ENCODE measurements at regions not wholly inside any gene's neighbourhood (a gene's known extent, or its start where the extent isn't known, plus 50 kb on each side); places are given as distances from the start of the nearest gene placed in this dataset.
A peak's percentile ranks its signal among the peaks of the same experiment; 100 is the strongest.

DNA sequence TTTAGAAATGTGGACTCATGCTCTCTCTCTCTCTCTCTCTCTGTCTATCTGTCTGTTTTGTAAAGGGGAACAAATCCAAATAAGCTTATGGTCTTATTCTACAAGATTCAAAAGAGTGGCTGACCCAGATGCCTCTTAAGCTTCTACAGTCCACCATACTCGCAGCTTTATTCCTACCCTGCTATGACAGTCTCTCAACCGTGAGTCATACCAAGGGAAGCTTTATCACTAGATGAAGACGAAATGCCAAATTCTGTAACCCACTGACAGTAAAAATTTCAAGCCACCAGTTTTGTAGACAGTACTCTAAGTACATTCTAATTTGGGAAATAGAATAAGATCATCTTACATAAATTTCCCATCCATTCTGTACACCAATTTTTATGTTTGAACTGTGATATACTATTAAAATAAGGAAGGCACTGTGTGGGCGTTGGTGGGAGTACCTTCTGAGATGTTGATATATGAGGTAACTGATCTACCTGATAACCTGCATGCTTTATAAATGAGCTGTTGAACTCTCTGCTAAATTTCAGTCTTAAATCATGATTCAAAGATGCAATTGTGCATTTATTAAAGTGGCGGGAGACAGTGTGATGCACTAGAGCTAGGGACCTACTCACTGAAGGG lies 153.2 kb downstream of the KLF6 start:
- Histone ChIP-seq H3K4me1 (ENCODE audit: control insufficient read depth, extremely low read depth, insufficient read depth, low read length) (no peaks in the 10 kb centered on the region), H3K9ac (ENCODE audit: insufficient read depth, low read length) (no peak overlapping the region), H4K20me1 (ENCODE audit: control insufficient read depth, extremely low read depth, insufficient read depth, low read length) (no peaks in the 10 kb centered on the region), H3K79me2 (ENCODE audit: control insufficient read depth, insufficient read depth, low read length) (no peaks in the 10 kb centered on the region), H3K27me3 (ENCODE audit: control insufficient read depth, insufficient read depth, low read length) (no peaks in the 10 kb centered on the region), H3K36me3 (ENCODE audit: control insufficient read depth, insufficient read depth, low read length) (no peaks in the 10 kb centered on the region), H3K4me3 (replicated peaks in 1 of 4; ENCODE audit: control extremely low read depth in 1 of 4, insufficient read depth in 1 of 4, low read depth in 3 of 4, low read length in 4 of 4) (no peak overlapping the region), H2AFZ (ENCODE audit: low read length) (no peak overlapping the region), H3K9me3 (ENCODE audit: control insufficient read depth, insufficient read depth, low read depth, low read length) (no peaks in the 10 kb centered on the region), H3K27ac (ENCODE audit: insufficient read depth, low read length) (no peak overlapping the region), H3K4me2 (ENCODE audit: extremely low read depth, insufficient read depth, low read length) (no peak overlapping the region)
- DNase-seq (ENCODE audit: low read depth in 2 of 2) = peak in 1 of 2 donors; percentile 51
- TF ChIP-seq EZH2 (IDR thresholded peaks at IDR 0.05; ENCODE audit: low read length, missing control alignments) = no peak
- TF ChIP-seq, protein P1, sequence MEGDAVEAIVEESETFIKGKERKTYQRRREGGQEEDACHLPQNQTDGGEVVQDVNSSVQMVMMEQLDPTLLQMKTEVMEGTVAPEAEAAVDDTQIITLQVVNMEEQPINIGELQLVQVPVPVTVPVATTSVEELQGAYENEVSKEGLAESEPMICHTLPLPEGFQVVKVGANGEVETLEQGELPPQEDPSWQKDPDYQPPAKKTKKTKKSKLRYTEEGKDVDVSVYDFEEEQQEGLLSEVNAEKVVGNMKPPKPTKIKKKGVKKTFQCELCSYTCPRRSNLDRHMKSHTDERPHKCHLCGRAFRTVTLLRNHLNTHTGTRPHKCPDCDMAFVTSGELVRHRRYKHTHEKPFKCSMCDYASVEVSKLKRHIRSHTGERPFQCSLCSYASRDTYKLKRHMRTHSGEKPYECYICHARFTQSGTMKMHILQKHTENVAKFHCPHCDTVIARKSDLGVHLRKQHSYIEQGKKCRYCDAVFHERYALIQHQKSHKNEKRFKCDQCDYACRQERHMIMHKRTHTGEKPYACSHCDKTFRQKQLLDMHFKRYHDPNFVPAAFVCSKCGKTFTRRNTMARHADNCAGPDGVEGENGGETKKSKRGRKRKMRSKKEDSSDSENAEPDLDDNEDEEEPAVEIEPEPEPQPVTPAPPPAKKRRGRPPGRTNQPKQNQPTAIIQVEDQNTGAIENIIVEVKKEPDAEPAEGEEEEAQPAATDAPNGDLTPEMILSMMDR (conservative IDR thresholded peaks at IDR 0.05 in 1 of 2, IDR thresholded peaks at IDR 0.05 in 1 of 2; ENCODE audit: low read depth in 1 of 2, low read length in 2 of 2) = no peak

- Histone ChIP-seq H3K9me3 (ENCODE audit: control insufficient read depth, insufficient read depth, low read depth, low read length) (no peaks in the 10 kb centered on the region), H3K36me3 (ENCODE audit: control insufficient read depth, insufficient read depth, low read length) (no peaks in the 10 kb centered on the region), H3K27me3 (ENCODE audit: control insufficient read depth, insufficient read depth, low read length) (no peaks in the 10 kb centered on the region), H3K79me2 (ENCODE audit: control insufficient read depth, insufficient read depth, low read length) (no peaks in the 10 kb centered on the region), H3K9ac (ENCODE audit: insufficient read depth, low read length) (no peak overlapping the region), H3K4me2 (ENCODE audit: extremely low read depth, insufficient read depth, low read length) (no peak overlapping the region), H2AFZ (ENCODE audit: low read length) (no peak overlapping the region), H3K4me3 (replicated peaks in 1 of 4; ENCODE audit: control extremely low read depth in 1 of 4, insufficient read depth in 1 of 4, low read depth in 3 of 4, low read length in 4 of 4) (no peak overlapping the region), H3K27ac (ENCODE audit: insufficient read depth, low read length) (no peak overlapping the region), H4K20me1 (ENCODE audit: control insufficient read depth, extremely low read depth, insufficient read depth, low read length) (no peaks in the 10 kb centered on the region), H3K4me1 (ENCODE audit: control insufficient read depth, extremely low read depth, insufficient read depth, low read length) (peaks cover 2% of the 10 kb centered on the region)
- no peak for TF ChIP-seq EZH2 (IDR thresholded peaks at IDR 0.05; ENCODE audit: low read length, missing control alignments)
- TF ChIP-seq, protein P1 (conservative IDR thresholded peaks at IDR 0.05 in 1 of 2, IDR thresholded peaks at IDR 0.05 in 1 of 2; ENCODE audit: low read depth in 1 of 2, low read length in 2 of 2) = no peak
- DNase-seq (ENCODE audit: low read depth in 2 of 2) = no peak
Measured at GRCh38 chr10:3631291-3631690, 153.7 kb downstream of the KLF6 start.

GRCh38 chr10:3625959-3626751 lies 158.9 kb downstream of the KLF6 start:
- Histone ChIP-seq H2AFZ (ENCODE audit: low read length) (no peak overlapping the region), H3K4me3 (replicated peaks in 1 of 4; ENCODE audit: control extremely low read depth in 1 of 4, insufficient read depth in 1 of 4, low read depth in 3 of 4, low read length in 4 of 4) (no peak overlapping the region), H3K9me3 (ENCODE audit: control insufficient read depth, insufficient read depth, low read depth, low read length) (no peaks in the 10 kb centered on the region), H3K27ac (ENCODE audit: insufficient read depth, low read length) (peak overlapping the region; percentile 3), H3K4me2 (ENCODE audit: extremely low read depth, insufficient read depth, low read length) (peak overlapping the region; percentile 11), H3K36me3 (ENCODE audit: control insufficient read depth, insufficient read depth, low read length) (no peaks in the 10 kb centered on the region), H3K4me1 (ENCODE audit: control insufficient read depth, extremely low read depth, insufficient read depth, low read length) (peaks cover 15% of the 10 kb centered on the region), H4K20me1 (ENCODE audit: control insufficient read depth, extremely low read depth, insufficient read depth, low read length) (no peaks in the 10 kb centered on the region), H3K27me3 (ENCODE audit: control insufficient read depth, insufficient read depth, low read length) (no peaks in the 10 kb centered on the region), H3K9ac (ENCODE audit: insufficient read depth, low read length) (no peak overlapping the region), H3K79me2 (ENCODE audit: control insufficient read depth, insufficient read depth, low read length) (no peaks in the 10 kb centered on the region)
- no peak for TF ChIP-seq EZH2 (IDR thresholded peaks at IDR 0.05; ENCODE audit: low read length, missing control alignments)
- TF ChIP-seq, protein P1 (conservative IDR thresholded peaks at IDR 0.05 in 1 of 2, IDR thresholded peaks at IDR 0.05 in 1 of 2; ENCODE audit: low read depth in 1 of 2, low read length in 2 of 2) = no peak
- peak; percentile 86 to 91 for DNase-seq (ENCODE audit: low read depth in 2 of 2)
